ENCODE measurements at regions not wholly inside any gene's neighbourhood (a gene's known extent, or its start where the extent isn't known, plus 50 kb on each side); places are given as distances from the start of the nearest gene placed in this dataset.

GRCh38 chr11:86151174-86152005, 82.5 kb upstream of the PICALM start:
- Histone ChIP-seq H2BK120ac (ENCODE audit: insufficient read depth, low read length, poor library complexity) (peak overlapping the region; percentile 49), H3K9ac (ENCODE audit: low read length) (peak overlapping the region; percentile 7), H3K36me3 (ENCODE audit: control insufficient read depth in 1 of 2, insufficient read depth in 2 of 2, low read length in 2 of 2) (no peaks in the 10 kb centered on the region), H3K27ac (ENCODE audit: low read depth, low read length) (peak overlapping the region; percentile 80), H3K79me2 (ENCODE audit: control insufficient read depth, insufficient read depth, low read length, poor library complexity) (peaks cover under 1% of the 10 kb centered on the region), H3K4ac (ENCODE audit: low read depth, low read length) (no peak overlapping the region), H3K23ac (ENCODE audit: low read length) (no peak overlapping the region), H3K14ac (ENCODE audit: low read length) (no peak overlapping the region), H4K12ac (ENCODE audit: low read depth, low read length) (no peak overlapping the region), H3K9me3 (ENCODE audit: insufficient read depth, low read depth, low read length) (no peaks in the 10 kb centered on the region), H3K27me3 (ENCODE audit: insufficient read depth, low read length) (no peaks in the 10 kb centered on the region), H2AK5ac (ENCODE audit: low read length) (no peak overlapping the region), H2BK5ac (ENCODE audit: low read depth, low read length, poor library complexity) (no peak overlapping the region), H3K4me1 (ENCODE audit: control insufficient read depth in 1 of 2, insufficient read depth in 2 of 2, low read length in 2 of 2) (peaks cover 10 to 12% of the 10 kb centered on the region in 2 experiments), H3K4me3 (ENCODE audit: low read depth, low read length) (no peak overlapping the region), H2BK12ac (ENCODE audit: low read length) (peak overlapping the region; percentile 55), H3K79me1 (ENCODE audit: low read length) (peaks cover 4% of the 10 kb centered on the region), H3K18ac (ENCODE audit: low read length) (no peak overlapping the region), H2AFZ (ENCODE audit: insufficient read depth, low read length, poor library complexity) (no peak overlapping the region), H4K91ac (ENCODE audit: low read depth, low read length) (peak overlapping the region; percentile 7), H3K4me2 (ENCODE audit: low read length) (peak overlapping the region; percentile 34), H4K8ac (ENCODE audit: low read depth, low read length) (no peak overlapping the region)
- WGBS (ENCODE audit: extremely low coverage, insufficient coverage, insufficient read length): no CpG with 5 or more reads among the region's 3 CpGs
- DNase-seq: peak; percentile 30 to 54

DNA sequence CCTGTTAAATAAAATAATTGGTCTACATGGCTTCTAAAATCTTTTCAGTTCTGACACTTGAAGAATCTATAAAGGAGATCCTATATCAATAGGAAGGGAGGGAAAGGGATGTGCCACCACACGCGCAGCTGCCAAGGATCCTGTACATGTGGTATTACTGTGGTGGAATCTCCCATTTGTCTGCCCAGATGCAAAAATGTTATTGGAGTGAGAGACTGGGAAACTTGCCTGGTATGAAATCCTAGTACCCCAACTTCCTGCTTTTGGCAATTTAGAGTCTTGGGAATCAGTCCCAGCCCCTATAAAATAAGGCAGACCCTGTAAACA, 81.9 kb upstream of the PICALM start:
- peak overlapping the region; percentile 55 for H2BK12ac ChIP-seq (ENCODE audit: low read length)
- H3K27me3 ChIP-seq (ENCODE audit: insufficient read depth, low read length): no peaks in the 10 kb centered on the region
- peaks cover 8 to 10% of the 10 kb centered on the region in 2 experiments for H3K4me1 ChIP-seq (ENCODE audit: control insufficient read depth in 1 of 2, insufficient read depth in 2 of 2, low read length in 2 of 2)
- H3K23ac ChIP-seq (ENCODE audit: low read length): no peak overlapping the region
- H3K27ac ChIP-seq (ENCODE audit: low read depth, low read length): peak overlapping the region; percentile 59
- H3K9me3 ChIP-seq (ENCODE audit: insufficient read depth, low read depth, low read length): no peaks in the 10 kb centered on the region
- H3K4me3 ChIP-seq (ENCODE audit: low read depth, low read length): no peak overlapping the region
- H3K79me2 ChIP-seq (ENCODE audit: control insufficient read depth, insufficient read depth, low read length, poor library complexity): no peaks in the 10 kb centered on the region
- H4K8ac ChIP-seq (ENCODE audit: low read depth, low read length): no peak overlapping the region
- no peak overlapping the region for H3K18ac ChIP-seq (ENCODE audit: low read length)
- peak overlapping the region; percentile 7 for H4K91ac ChIP-seq (ENCODE audit: low read depth, low read length)
- no peak for DNase-seq
- no peak overlapping the region for H3K9ac ChIP-seq (ENCODE audit: low read length)
- H3K4ac ChIP-seq (ENCODE audit: low read depth, low read length): no peak overlapping the region
- no peak overlapping the region for H4K12ac ChIP-seq (ENCODE audit: low read depth, low read length)
- H2BK120ac ChIP-seq (ENCODE audit: insufficient read depth, low read length, poor library complexity): peak overlapping the region; percentile 49
- H2AK5ac ChIP-seq (ENCODE audit: low read length): no peak overlapping the region
- peaks cover 2% of the 10 kb centered on the region for H3K79me1 ChIP-seq (ENCODE audit: low read length)
- no peak overlapping the region for H2AFZ ChIP-seq (ENCODE audit: insufficient read depth, low read length, poor library complexity)
- H2BK5ac ChIP-seq (ENCODE audit: low read depth, low read length, poor library complexity): no peak overlapping the region
- H3K36me3 ChIP-seq (ENCODE audit: control insufficient read depth in 1 of 2, insufficient read depth in 2 of 2, low read length in 2 of 2): no peaks in the 10 kb centered on the region
- no peak overlapping the region for H3K14ac ChIP-seq (ENCODE audit: low read length)
- H3K4me2 ChIP-seq (ENCODE audit: low read length): peak overlapping the region; percentile 34
- WGBS (ENCODE audit: extremely low coverage, insufficient coverage, insufficient read length): no CpG with 5 or more reads among the region's 2 CpGs

DNA sequence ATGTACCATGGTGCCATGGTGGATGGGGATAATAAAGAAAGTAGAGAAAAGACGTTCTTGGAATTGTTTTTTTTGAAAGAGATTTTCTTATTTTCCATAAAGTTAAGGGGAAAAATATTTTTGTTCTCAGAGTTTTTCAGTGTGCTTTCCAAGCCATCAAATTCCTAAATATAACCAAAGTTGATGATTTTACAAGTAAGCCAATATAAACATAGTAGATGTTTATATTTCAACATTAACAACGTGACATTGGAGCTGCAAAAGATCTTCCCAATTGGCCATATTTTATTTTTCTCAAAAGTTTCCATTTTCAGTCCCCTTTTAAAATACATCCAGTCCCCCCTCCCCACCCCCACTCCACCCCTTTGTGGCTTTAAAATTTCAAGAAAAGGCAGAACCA, 80.9 kb upstream of the PICALM start:
- Histone ChIP-seq H3K36me3 (ENCODE audit: control insufficient read depth in 1 of 2, insufficient read depth in 2 of 2, low read length in 2 of 2) (no peaks in the 10 kb centered on the region), H3K4me2 (ENCODE audit: low read length) (no peak overlapping the region), H3K79me2 (ENCODE audit: control insufficient read depth, insufficient read depth, low read length, poor library complexity) (no peaks in the 10 kb centered on the region), H2AFZ (ENCODE audit: insufficient read depth, low read length, poor library complexity) (no peak overlapping the region), H2BK5ac (ENCODE audit: low read depth, low read length, poor library complexity) (no peak overlapping the region), H3K18ac (ENCODE audit: low read length) (no peak overlapping the region), H4K91ac (ENCODE audit: low read depth, low read length) (no peak overlapping the region), H2BK120ac (ENCODE audit: insufficient read depth, low read length, poor library complexity) (no peak overlapping the region), H2BK12ac (ENCODE audit: low read length) (no peak overlapping the region), H3K4ac (ENCODE audit: low read depth, low read length) (no peak overlapping the region), H4K12ac (ENCODE audit: low read depth, low read length) (no peak overlapping the region), H4K8ac (ENCODE audit: low read depth, low read length) (no peak overlapping the region), H3K79me1 (ENCODE audit: low read length) (peaks cover 2% of the 10 kb centered on the region), H3K9me3 (ENCODE audit: insufficient read depth, low read depth, low read length) (no peaks in the 10 kb centered on the region), H3K23ac (ENCODE audit: low read length) (no peak overlapping the region), H3K4me3 (ENCODE audit: low read depth, low read length) (no peak overlapping the region), H3K27ac (ENCODE audit: low read depth, low read length) (no peak overlapping the region), H3K4me1 (ENCODE audit: control insufficient read depth in 1 of 2, insufficient read depth in 2 of 2, low read length in 2 of 2) (peaks cover 8 to 10% of the 10 kb centered on the region in 2 experiments), H3K9ac (ENCODE audit: low read length) (no peak overlapping the region), H3K14ac (ENCODE audit: low read length) (no peak overlapping the region), H3K27me3 (ENCODE audit: insufficient read depth, low read length) (no peaks in the 10 kb centered on the region), H2AK5ac (ENCODE audit: low read length) (no peak overlapping the region)
- 100% methylated on average over 1 of the region's 2 CpGs for WGBS (ENCODE audit: extremely low coverage, insufficient coverage, insufficient read length)
- DNase-seq: no peak

DNA sequence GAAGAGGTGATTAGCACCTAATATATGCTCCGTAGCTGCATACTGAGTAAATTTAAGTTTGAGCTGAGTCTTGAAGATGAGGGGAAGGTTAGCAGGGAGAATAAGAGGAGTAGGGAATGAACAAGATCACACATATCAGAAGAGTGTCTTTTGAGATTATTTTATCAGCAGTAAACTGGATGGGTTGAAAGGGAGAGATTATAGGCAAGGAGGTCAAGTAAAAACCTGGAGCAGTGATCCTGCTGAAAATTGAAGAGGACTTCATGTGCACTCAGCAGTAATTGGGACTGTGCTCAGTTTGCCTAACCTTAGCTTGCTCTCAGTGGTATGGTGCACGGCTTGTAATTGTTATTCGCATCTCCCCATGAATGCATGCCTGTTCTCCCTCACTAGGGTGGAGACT, 79.5 kb upstream of the PICALM start:
- Histone ChIP-seq H2BK120ac (ENCODE audit: insufficient read depth, low read length, poor library complexity) (no peak overlapping the region), H3K4ac (ENCODE audit: low read depth, low read length) (no peak overlapping the region), H3K4me2 (ENCODE audit: low read length) (no peak overlapping the region), H3K79me1 (ENCODE audit: low read length) (peaks cover 2% of the 10 kb centered on the region), H3K36me3 (ENCODE audit: control insufficient read depth in 1 of 2, insufficient read depth in 2 of 2, low read length in 2 of 2) (no peaks in the 10 kb centered on the region), H3K27me3 (ENCODE audit: insufficient read depth, low read length) (no peaks in the 10 kb centered on the region), H3K9me3 (ENCODE audit: insufficient read depth, low read depth, low read length) (no peaks in the 10 kb centered on the region), H3K4me1 (ENCODE audit: control insufficient read depth in 1 of 2, insufficient read depth in 2 of 2, low read length in 2 of 2) (peaks cover 8 to 10% of the 10 kb centered on the region in 2 experiments), H3K79me2 (ENCODE audit: control insufficient read depth, insufficient read depth, low read length, poor library complexity) (no peaks in the 10 kb centered on the region), H4K91ac (ENCODE audit: low read depth, low read length) (no peak overlapping the region), H3K9ac (ENCODE audit: low read length) (no peak overlapping the region), H2AFZ (ENCODE audit: insufficient read depth, low read length, poor library complexity) (no peak overlapping the region), H3K14ac (ENCODE audit: low read length) (no peak overlapping the region), H2BK12ac (ENCODE audit: low read length) (no peak overlapping the region), H3K27ac (ENCODE audit: low read depth, low read length) (no peak overlapping the region), H3K4me3 (ENCODE audit: low read depth, low read length) (no peak overlapping the region), H2BK5ac (ENCODE audit: low read depth, low read length, poor library complexity) (no peak overlapping the region), H4K8ac (ENCODE audit: low read depth, low read length) (no peak overlapping the region), H3K18ac (ENCODE audit: low read length) (no peak overlapping the region), H3K23ac (ENCODE audit: low read length) (no peak overlapping the region), H4K12ac (ENCODE audit: low read depth, low read length) (no peak overlapping the region), H2AK5ac (ENCODE audit: low read length) (no peak overlapping the region)
- DNase-seq: no peak
- WGBS (ENCODE audit: extremely low coverage, insufficient coverage, insufficient read length): no CpG with 5 or more reads among the region's 3 CpGs

Data from trophoblast cell (in vitro differentiated cells and primary cell).